ENCODE measurements at regions not wholly inside any gene's neighbourhood (a gene's known extent, or its start where the extent isn't known, plus 50 kb on each side); places are given as distances from the start of the nearest gene placed in this dataset.

GRCh38 chr5:172572440-172572839 lies 68.6 kb upstream of the NEURL1B start:
- DNase-seq (ENCODE audit: low spot score, unreplicated experiment) = no peak
- no peak for TF ChIP-seq CTCF (IDR thresholded peaks at IDR 0.05; ENCODE audit: unreplicated experiment)
- no peaks in the 10 kb centered on the region for H3K9me3 Mint-ChIP-seq (ENCODE audit: low read depth)
- H3K27ac Mint-ChIP-seq = no peak overlapping the region
- no peak overlapping the region for H3K4me3 Mint-ChIP-seq (ENCODE audit: low read depth)
- peaks cover 74% of the 10 kb centered on the region for H3K27me3 Mint-ChIP-seq
- no peaks in the 10 kb centered on the region for H3K36me3 Mint-ChIP-seq (ENCODE audit: insufficient read depth)
- H3K4me1 Mint-ChIP-seq (ENCODE audit: low read depth) = peaks cover 14% of the 10 kb centered on the region

GRCh38 chr5:172571892-172572291 lies 69.2 kb upstream of the NEURL1B start:
- no peak for DNase-seq (ENCODE audit: low spot score, unreplicated experiment)
- H3K4me1 Mint-ChIP-seq (ENCODE audit: low read depth) = peaks cover 14% of the 10 kb centered on the region
- H3K9me3 Mint-ChIP-seq (ENCODE audit: low read depth) = no peaks in the 10 kb centered on the region
- H3K27me3 Mint-ChIP-seq = peaks cover 74% of the 10 kb centered on the region
- H3K27ac Mint-ChIP-seq = no peak overlapping the region
- TF ChIP-seq CTCF (IDR thresholded peaks at IDR 0.05; ENCODE audit: unreplicated experiment) = no peak
- no peaks in the 10 kb centered on the region for H3K36me3 Mint-ChIP-seq (ENCODE audit: insufficient read depth)
- no peak overlapping the region for H3K4me3 Mint-ChIP-seq (ENCODE audit: low read depth)

- H3K9me3 Mint-ChIP-seq (ENCODE audit: low read depth) = no peaks in the 10 kb centered on the region
- H3K4me3 Mint-ChIP-seq (ENCODE audit: low read depth) = no peak overlapping the region
- H3K4me1 Mint-ChIP-seq (ENCODE audit: low read depth) = peaks cover 12% of the 10 kb centered on the region
- no peak overlapping the region for H3K27ac Mint-ChIP-seq
- peaks cover 76% of the 10 kb centered on the region for H3K27me3 Mint-ChIP-seq
- TF ChIP-seq CTCF (IDR thresholded peaks at IDR 0.05; ENCODE audit: unreplicated experiment) = no peak
- no peak for DNase-seq (ENCODE audit: low spot score, unreplicated experiment)
- no peaks in the 10 kb centered on the region for H3K36me3 Mint-ChIP-seq (ENCODE audit: insufficient read depth)
Observed at GRCh38 chr5:172571413-172571812, 69.7 kb upstream of the NEURL1B start.

- no peak for TF ChIP-seq CTCF (IDR thresholded peaks at IDR 0.05; ENCODE audit: unreplicated experiment)
- Mint-ChIP-seq H3K27me3 (peaks cover 76% of the 10 kb centered on the region), H3K4me1 (ENCODE audit: low read depth) (peaks cover 12% of the 10 kb centered on the region), H3K4me3 (ENCODE audit: low read depth) (no peak overlapping the region), H3K9me3 (ENCODE audit: low read depth) (no peaks in the 10 kb centered on the region), H3K27ac (no peak overlapping the region), H3K36me3 (ENCODE audit: insufficient read depth) (no peaks in the 10 kb centered on the region)
- DNase-seq (ENCODE audit: low spot score, unreplicated experiment) = no peak
Observed at GRCh38 chr5:172570594-172571334, 70.3 kb upstream of the NEURL1B start.

GRCh38 chr5:172569861-172570558 lies 71.1 kb upstream of the NEURL1B start:
- H3K4me1 Mint-ChIP-seq (ENCODE audit: low read depth) = peaks cover 18% of the 10 kb centered on the region
- no peak for DNase-seq (ENCODE audit: low spot score, unreplicated experiment)
- TF ChIP-seq CTCF (IDR thresholded peaks at IDR 0.05; ENCODE audit: unreplicated experiment) = no peak
- H3K27ac Mint-ChIP-seq = no peak overlapping the region
- H3K36me3 Mint-ChIP-seq (ENCODE audit: insufficient read depth) = no peaks in the 10 kb centered on the region
- no peak overlapping the region for H3K4me3 Mint-ChIP-seq (ENCODE audit: low read depth)
- H3K27me3 Mint-ChIP-seq = peaks cover 74% of the 10 kb centered on the region
- H3K9me3 Mint-ChIP-seq (ENCODE audit: low read depth) = no peaks in the 10 kb centered on the region
